Sigmoid colon (tissue), 4 donors: ENCODE measurements at regions not wholly inside any gene's neighbourhood (a gene's known extent, or its start where the extent isn't known, plus 50 kb on each side); places are given as distances from the start of the nearest gene placed in this dataset.

Experiments used
- CTCF ChIP-seq, 4 experiments: fragments of 450-650 bp in 3 of 4; fragments of 200-600 bp in 1 of 4; IDR thresholded peaks; one replicate each; pipeline ENCODE4 v1.5.1; 2016 to 2019; ENCODE audit warnings: antibody characterized with exemption in 4 of 4, mild to moderate bottlenecking in 3 of 4, moderate library complexity in 2 of 4
- POLR2A ChIP-seq, 2 donors: fragments of 450-650 bp; IDR thresholded peaks; one replicate each; pipeline ENCODE4 v1.6.1; 2016; ENCODE audit warnings: antibody characterized with exemption in 2 of 2, mild to moderate bottlenecking in 2 of 2, moderate library complexity in 2 of 2
- POLR2AphosphoS5 ChIP-seq, 4 donors: sonication (generic); formaldehyde crosslinking; IDR thresholded peaks; one replicate each; pipeline ENCODE4 v1.6.1; 2017; ENCODE audit warnings: antibody characterized with exemption in 4 of 4

- no peak for TF ChIP-seq CTCF (IDR thresholded peaks at IDR 0.05)
- TF ChIP-seq POLR2AphosphoS5 (IDR thresholded peaks at IDR 0.05) = no peak
- no peak for TF ChIP-seq POLR2A (IDR thresholded peaks at IDR 0.05)
Measured at GRCh38 chr1:29894311-29894710, 658.0 kb downstream of the PTPRU start.
